ENCODE measurements at regions not wholly inside any gene's neighbourhood (a gene's known extent, or its start where the extent isn't known, plus 50 kb on each side); places are given as distances from the start of the nearest gene placed in this dataset.

GRCh38 chr3:182737825-182738224 is 55.5 kb upstream of the ATP11B start:
- no peak for TF ChIP-seq POLR2A (IDR thresholded peaks at IDR 0.05; ENCODE audit: low read depth, low read length)
- TF ChIP-seq POLR2AphosphoS5 (IDR thresholded peaks at IDR 0.05; ENCODE audit: low read depth, low read length) = no peak

Measured in GM12892 (cell line).